ENCODE measurements at regions not wholly inside any gene's neighbourhood (a gene's known extent, or its start where the extent isn't known, plus 50 kb on each side); places are given as distances from the start of the nearest gene placed in this dataset.

- Histone ChIP-seq H3K79me2 (ENCODE audit: insufficient read depth, low read length) (no peaks in the 10 kb centered on the region), H3K4me1 (ENCODE audit: control insufficient read depth in 1 of 2, insufficient read depth in 2 of 2, low read length in 2 of 2) (no peaks in the 10 kb centered on the region), H3K9ac (ENCODE audit: insufficient read depth, low read length, poor library complexity, severe bottlenecking) (no peak overlapping the region), H3K4me3 (replicated peaks in 1 of 3; ENCODE audit: low read depth in 2 of 3, low read length in 3 of 3) (no peak overlapping the region), H3K36me3 (replicated peaks in 1 of 2; ENCODE audit: control insufficient read depth in 1 of 2, insufficient read depth in 2 of 2, low read length in 2 of 2) (no peaks in the 10 kb centered on the region), H3K27me3 (ENCODE audit: control insufficient read depth in 2 of 2, insufficient read depth in 2 of 2, low read length in 2 of 2) (no peaks in the 10 kb centered on the region), H4K20me1 (ENCODE audit: insufficient read depth, low read length) (no peaks in the 10 kb centered on the region), H3K27ac (ENCODE audit: low read depth in 1 of 2, low read length in 2 of 2) (no peak overlapping the region), H3K9me3 (replicated peaks in 1 of 2; ENCODE audit: control insufficient read depth in 1 of 2, insufficient read depth in 1 of 2, low read length in 2 of 2) (peaks cover 19 to 28% of the 10 kb centered on the region in 2 donors), H3K4me2 (replicated peaks; ENCODE audit: extremely low read depth, low read length, poor library complexity, severe bottlenecking) (no peak overlapping the region), H2AFZ (ENCODE audit: insufficient read depth, low read depth, low read length, poor library complexity, severe bottlenecking) (no peak overlapping the region)
- intact Hi-C loops (cut with micrococcal nuclease): no loop called here
- H3K4me3 Mint-ChIP-seq: no peak overlapping the region
- no peaks in the 10 kb centered on the region for H3K27me3 Mint-ChIP-seq (ENCODE audit: low read depth in 3 of 3)
- H3K9me3 Mint-ChIP-seq: peaks cover 9 to 25% (median 13%) of the 10 kb centered on the region in 7 donors
- no peaks in the 10 kb centered on the region for H3K4me1 Mint-ChIP-seq
- DNase-seq: no peak
- no peak for TF ChIP-seq CTCF (IDR thresholded peaks at IDR 0.05)
- no peak overlapping the region for H3K27ac Mint-ChIP-seq
- no CpG with 5 or more reads among the region's 1 CpG for WGBS (ENCODE audit: insufficient coverage)
- no peaks in the 10 kb centered on the region for H3K36me3 Mint-ChIP-seq
Observed at GRCh38 chr5:114822436-114822835, 347.3 kb downstream of the TRIM36 start.

- Mint-ChIP-seq H3K4me3 (no peak overlapping the region), H3K36me3 (no peaks in the 10 kb centered on the region), H3K4me1 (no peaks in the 10 kb centered on the region), H3K9me3 (peaks cover 0 to 2% (median 0%) of the 10 kb centered on the region in 7 donors), H3K27me3 (ENCODE audit: low read depth in 3 of 3) (peaks cover 0 to 2% (median 2%) of the 10 kb centered on the region in 3 donors), H3K27ac (no peak overlapping the region)
- H4K20me1 ChIP-seq (ENCODE audit: insufficient read depth, low read length): no peaks in the 10 kb centered on the region
- no peaks in the 10 kb centered on the region for H3K79me2 ChIP-seq (ENCODE audit: insufficient read depth, low read length)
- H3K4me1 ChIP-seq (ENCODE audit: control insufficient read depth in 1 of 2, insufficient read depth in 2 of 2, low read length in 2 of 2): no peaks in the 10 kb centered on the region
- H3K4me3 ChIP-seq (replicated peaks in 1 of 3; ENCODE audit: low read depth in 2 of 3, low read length in 3 of 3): no peak overlapping the region
- intact Hi-C loops (cut with micrococcal nuclease): no loop called here
- no peaks in the 10 kb centered on the region for H3K9me3 ChIP-seq (replicated peaks in 1 of 2; ENCODE audit: control insufficient read depth in 1 of 2, insufficient read depth in 1 of 2, low read length in 2 of 2)
- TF ChIP-seq CTCF (IDR thresholded peaks at IDR 0.05): no peak
- no peak overlapping the region for H3K9ac ChIP-seq (ENCODE audit: insufficient read depth, low read length, poor library complexity, severe bottlenecking)
- no peak overlapping the region for H3K4me2 ChIP-seq (replicated peaks; ENCODE audit: extremely low read depth, low read length, poor library complexity, severe bottlenecking)
- no peak overlapping the region for H2AFZ ChIP-seq (ENCODE audit: insufficient read depth, low read depth, low read length, poor library complexity, severe bottlenecking)
- WGBS (ENCODE audit: insufficient coverage): no CpG with 5 or more reads among the region's 2 CpGs
- H3K27me3 ChIP-seq (ENCODE audit: control insufficient read depth in 2 of 2, insufficient read depth in 2 of 2, low read length in 2 of 2): no peaks in the 10 kb centered on the region
- no peaks in the 10 kb centered on the region for H3K36me3 ChIP-seq (replicated peaks in 1 of 2; ENCODE audit: control insufficient read depth in 1 of 2, insufficient read depth in 2 of 2, low read length in 2 of 2)
- no peak for DNase-seq
- no peak overlapping the region for H3K27ac ChIP-seq (ENCODE audit: low read depth in 1 of 2, low read length in 2 of 2)
Observed at GRCh38 chr5:114790403-114790792, 379.3 kb downstream of the TRIM36 start.
